Esophagus muscularis mucosa (tissue), 4 donors: ENCODE measurements at regions not wholly inside any gene's neighbourhood (a gene's known extent, or its start where the extent isn't known, plus 50 kb on each side); places are given as distances from the start of the nearest gene placed in this dataset.

Source experiments
- CTCF ChIP-seq, 3 experiments: fragments of 200-600 bp in 2 of 3; fragments of 450-650 bp in 1 of 3; sonication (generic) in 2 of 3; IDR thresholded peaks; one replicate each; pipeline ENCODE4 v1.5.1; 2017 to 2019; ENCODE audit warnings: antibody characterized with exemption in 3 of 3, mild to moderate bottlenecking in 2 of 3, moderate library complexity in 1 of 3
- EP300 ChIP-seq: sonication (generic); formaldehyde crosslinking; IDR thresholded peaks from one replicate; pipeline ENCODE4 v1.6.1; 2017; ENCODE audit warnings: antibody characterized with exemption
- POLR2A ChIP-seq: fragments of 450-650 bp; IDR thresholded peaks from one replicate; pipeline ENCODE4 v1.6.1; 2017; ENCODE audit warnings: antibody characterized with exemption, moderate library complexity, mild to moderate bottlenecking, low read depth
- POLR2AphosphoS5 ChIP-seq, 2 donors: sonication (generic); formaldehyde crosslinking; IDR thresholded peaks; one replicate each; pipeline ENCODE4 v1.6.1; 2017; ENCODE audit warnings: antibody characterized with exemption in 2 of 2

DNA sequence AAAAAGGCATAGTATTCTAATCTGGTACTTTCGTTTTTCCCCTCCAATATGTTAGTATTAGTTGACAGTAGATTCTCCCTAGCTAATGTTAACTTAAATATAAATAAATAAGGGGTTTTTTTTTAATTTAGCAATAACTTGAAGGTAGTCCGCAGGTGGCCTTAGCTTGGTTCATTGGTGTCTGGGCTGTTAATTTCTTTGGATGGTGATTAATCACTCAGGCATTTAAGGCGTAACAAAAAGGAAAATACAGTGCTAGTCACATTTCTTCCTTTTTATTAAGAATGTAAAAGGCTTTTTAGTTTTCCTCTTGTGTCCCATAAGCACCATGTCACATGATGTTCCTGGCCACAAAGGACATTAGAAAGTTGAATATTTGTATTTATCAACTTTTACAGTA, 161.0 kb upstream of the POT1 start:
- TF ChIP-seq CTCF (IDR thresholded peaks at IDR 0.05) = no peak
- TF ChIP-seq POLR2A = no peak
- TF ChIP-seq POLR2AphosphoS5 (IDR thresholded peaks at IDR 0.05) = no peak
- TF ChIP-seq EP300 = no peak
